WI38 (cell line): ENCODE measurements at regions not wholly inside any gene's neighbourhood (a gene's known extent, or its start where the extent isn't known, plus 50 kb on each side); places are given as distances from the start of the nearest gene placed in this dataset.

Source experiments
- H3K4me3 ChIP-seq: 2 replicates; pipeline ENCODE4 v1.5.1; 2011; ENCODE audit warnings: low read depth, mild to moderate bottlenecking, control low read depth, low read length
- TF ChIP-seq, protein P1 (sequence below): IDR thresholded peaks from 2 replicates; pipeline ENCODE4 v1.5.1; 2012; ENCODE audit warnings: low read depth, mild to moderate bottlenecking, control low read depth, low read length

DNA sequence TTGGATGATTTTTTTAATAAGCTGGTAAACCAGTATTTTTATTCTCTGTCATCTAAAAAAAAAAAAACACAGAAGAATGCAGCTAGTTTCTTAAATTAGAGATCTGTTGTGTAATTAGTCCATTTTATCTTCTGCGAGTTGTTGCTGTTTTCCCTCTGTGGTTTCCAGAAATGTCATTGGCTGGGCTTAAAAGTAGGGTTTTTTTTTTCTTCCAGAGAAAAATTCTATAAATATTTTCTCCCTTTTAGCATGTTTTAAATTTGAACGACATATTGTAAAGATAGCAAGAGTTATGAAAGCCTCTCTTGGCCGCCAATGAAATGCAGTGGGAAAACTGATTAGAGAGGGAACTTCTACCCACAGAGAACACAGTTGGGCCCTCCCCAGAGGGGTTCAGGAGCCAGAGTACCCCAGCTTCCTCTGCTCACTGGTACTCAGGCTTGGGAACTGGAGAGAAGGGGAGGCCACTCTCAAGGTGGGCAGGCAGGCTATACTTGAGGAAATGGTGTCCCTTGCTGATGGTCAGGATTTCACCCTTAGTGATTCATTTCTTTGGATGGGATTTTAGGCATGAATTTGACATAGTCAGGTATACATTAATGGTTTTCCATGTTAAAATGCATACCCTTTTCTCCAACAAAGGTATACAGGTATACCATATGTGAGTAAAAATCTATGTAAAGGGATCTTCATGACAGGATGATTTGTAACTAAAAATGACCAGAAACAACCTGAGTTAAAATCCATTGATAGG, 166.1 kb downstream of the BCOR start:
- TF ChIP-seq, protein P1, sequence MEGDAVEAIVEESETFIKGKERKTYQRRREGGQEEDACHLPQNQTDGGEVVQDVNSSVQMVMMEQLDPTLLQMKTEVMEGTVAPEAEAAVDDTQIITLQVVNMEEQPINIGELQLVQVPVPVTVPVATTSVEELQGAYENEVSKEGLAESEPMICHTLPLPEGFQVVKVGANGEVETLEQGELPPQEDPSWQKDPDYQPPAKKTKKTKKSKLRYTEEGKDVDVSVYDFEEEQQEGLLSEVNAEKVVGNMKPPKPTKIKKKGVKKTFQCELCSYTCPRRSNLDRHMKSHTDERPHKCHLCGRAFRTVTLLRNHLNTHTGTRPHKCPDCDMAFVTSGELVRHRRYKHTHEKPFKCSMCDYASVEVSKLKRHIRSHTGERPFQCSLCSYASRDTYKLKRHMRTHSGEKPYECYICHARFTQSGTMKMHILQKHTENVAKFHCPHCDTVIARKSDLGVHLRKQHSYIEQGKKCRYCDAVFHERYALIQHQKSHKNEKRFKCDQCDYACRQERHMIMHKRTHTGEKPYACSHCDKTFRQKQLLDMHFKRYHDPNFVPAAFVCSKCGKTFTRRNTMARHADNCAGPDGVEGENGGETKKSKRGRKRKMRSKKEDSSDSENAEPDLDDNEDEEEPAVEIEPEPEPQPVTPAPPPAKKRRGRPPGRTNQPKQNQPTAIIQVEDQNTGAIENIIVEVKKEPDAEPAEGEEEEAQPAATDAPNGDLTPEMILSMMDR = no peak
- no peak overlapping the region for H3K4me3 ChIP-seq

- TF ChIP-seq, protein P1 = no peak
- no peak overlapping the region for H3K4me3 ChIP-seq
Observed at GRCh38 chrX:39935411-39936064, 162.2 kb downstream of the BCOR start.

GRCh38 chrX:39936886-39937770, 160.6 kb downstream of the BCOR start:
- TF ChIP-seq, protein P1 = no peak
- no peak overlapping the region for H3K4me3 ChIP-seq

DNA sequence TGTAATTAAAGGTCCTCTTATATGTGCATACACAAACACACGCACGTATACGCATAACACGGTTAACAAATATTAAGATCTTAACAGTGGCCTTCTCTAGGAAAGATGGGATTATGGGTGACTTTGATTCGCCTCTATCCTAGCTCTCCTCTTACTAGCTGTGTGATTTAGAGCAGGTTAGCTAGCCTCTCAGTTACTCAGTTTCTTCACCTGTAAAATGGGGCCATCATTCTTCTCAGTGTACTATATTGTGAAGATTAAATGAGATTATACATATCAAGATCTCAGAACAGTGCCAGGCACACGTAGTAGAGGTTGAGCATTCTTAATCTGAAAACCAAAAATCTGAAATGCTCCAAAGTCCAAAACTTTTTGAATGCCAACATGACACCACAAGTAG, 159.3 kb downstream of the BCOR start:
- TF ChIP-seq, protein P1 = no peak
- H3K4me3 ChIP-seq = no peak overlapping the region

GRCh38 chrX:39939678-39940077, 158.1 kb downstream of the BCOR start:
- TF ChIP-seq, protein P1 = no peak
- no peak overlapping the region for H3K4me3 ChIP-seq

GRCh38 chrX:39941332-39941920, 156.3 kb downstream of the BCOR start:
- H3K4me3 ChIP-seq = no peak overlapping the region
- TF ChIP-seq, protein P1 = no peak
